ENCODE measurements at regions not wholly inside any gene's neighbourhood (a gene's known extent, or its start where the extent isn't known, plus 50 kb on each side); places are given as distances from the start of the nearest gene placed in this dataset.
"Not testable (repeated sequence)": the region's sequence is repeated elsewhere in the genome, so short reads cannot be mapped to it uniquely, and the experiment has no call there.

GRCh38 chr11:86735451-86736290, 63.3 kb upstream of the ME3 start:
- H3K27ac ChIP-seq (replicated peaks), result no peak overlapping the region
- H3K27me3 ChIP-seq (ENCODE audit: insufficient read depth, poor library complexity, severe bottlenecking), result no peaks in the 10 kb centered on the region
- no peak for DNase-seq (ENCODE audit: low read depth in 1 of 2, low spot score in 1 of 2)
- TF ChIP-seq CTCF (IDR thresholded peaks at IDR 0.05; ENCODE audit: insufficient read depth, low read length) (no peak), REST (IDR thresholded peaks at IDR 0.05; ENCODE audit: insufficient replicate concordance, low read depth) (no peak), GABPA (IDR thresholded peaks at IDR 0.05; ENCODE audit: low read depth) (no peak)
- no peak overlapping the region for H3K4me3 ChIP-seq (replicated peaks; ENCODE audit: insufficient read depth, low read length)

- not testable (repeated sequence) for H3K4me3 ChIP-seq (replicated peaks; ENCODE audit: insufficient read depth, low read length); H3K27ac ChIP-seq (replicated peaks); DNase-seq (ENCODE audit: low read depth in 1 of 2, low spot score in 1 of 2); H3K27me3 ChIP-seq (ENCODE audit: insufficient read depth, poor library complexity, severe bottlenecking)
These were observed 60.3 kb upstream of the ME3 start for GRCh38 chr11:86732739-86733138.

GRCh38 chr11:86732286-86732685, 59.9 kb upstream of the ME3 start:
- not testable (repeated sequence) for H3K4me3 ChIP-seq (replicated peaks; ENCODE audit: insufficient read depth, low read length); DNase-seq (ENCODE audit: low read depth in 1 of 2, low spot score in 1 of 2); H3K27ac ChIP-seq (replicated peaks); H3K27me3 ChIP-seq (ENCODE audit: insufficient read depth, poor library complexity, severe bottlenecking)

- H3K27me3 ChIP-seq (ENCODE audit: insufficient read depth, poor library complexity, severe bottlenecking); H3K4me3 ChIP-seq (replicated peaks; ENCODE audit: insufficient read depth, low read length); DNase-seq (ENCODE audit: low read depth in 1 of 2, low spot score in 1 of 2); H3K27ac ChIP-seq (replicated peaks): not testable (repeated sequence)
These were observed 57.2 kb upstream of the ME3 start for GRCh38 chr11:86729576-86729975.

- no peak for DNase-seq (ENCODE audit: low read depth in 1 of 2, low spot score in 1 of 2)
- Histone ChIP-seq H3K4me3 (replicated peaks; ENCODE audit: insufficient read depth, low read length) (no peak overlapping the region), H3K27me3 (ENCODE audit: insufficient read depth, poor library complexity, severe bottlenecking) (no peaks in the 10 kb centered on the region), H3K27ac (replicated peaks) (no peak overlapping the region)
- TF ChIP-seq REST (IDR thresholded peaks at IDR 0.05; ENCODE audit: insufficient replicate concordance, low read depth) (no peak), CTCF (IDR thresholded peaks at IDR 0.05; ENCODE audit: insufficient read depth, low read length) (no peak), GABPA (IDR thresholded peaks at IDR 0.05; ENCODE audit: low read depth) (no peak), POLR2AphosphoS5 (IDR thresholded peaks at IDR 0.05; ENCODE audit: low read depth) (no peak), SPI1 (IDR thresholded peaks at IDR 0.05; ENCODE audit: borderline replicate concordance, low read depth) (no peak)
These were observed 56.1 kb upstream of the ME3 start for GRCh38 chr11:86728562-86728961.
